Ascending aorta (tissue), 2 donors: ENCODE measurements at regions not wholly inside any gene's neighbourhood (a gene's known extent, or its start where the extent isn't known, plus 50 kb on each side); places are given as distances from the start of the nearest gene placed in this dataset.

Experiments used
- DNase-seq, 2 donors: peaks; one replicate each; pipeline ENCODE4 v3.0.0-alpha.2; 2019; ENCODE audit warnings: low spot score in 2 of 2
- H3K27ac ChIP-seq, 2 donors: fragments of 200-600 bp; sonication (generic); one replicate each; pipeline ENCODE4 v1.5.1; 2016 to 2017; ENCODE audit warnings: mild to moderate bottlenecking in 1 of 2
- H3K27me3 ChIP-seq: fragments of 200-600 bp; sonication (generic); one replicate; pipeline ENCODE4 v1.5.1; 2017
- H3K36me3 ChIP-seq, 2 donors: fragments of 200-600 bp; sonication (generic); one replicate each; pipeline ENCODE4 v1.5.1; 2016
- H3K4me1 ChIP-seq, 2 donors: fragments of 200-600 bp; sonication (generic); one replicate each; pipeline ENCODE4 v1.5.1; 2016 to 2017; ENCODE audit warnings: mild to moderate bottlenecking in 1 of 2
- H3K4me3 ChIP-seq, 2 donors: fragments of 200-600 bp; sonication (generic); one replicate each; pipeline ENCODE4 v1.5.1; 2016 to 2017; ENCODE audit warnings: mild to moderate bottlenecking in 1 of 2
- H3K9me3 ChIP-seq, 2 donors: fragments of 200-600 bp; sonication (generic); one replicate each; pipeline ENCODE4 v1.5.1; 2016
- intact Hi-C: fragments of 100-400 bp; cut with DNase I; formaldehyde crosslinking; loops from one replicate; pipeline ENCODE4 v1.15.1; 2023
- TF ChIP-seq, protein P1 (sequence below), 3 experiments: fragments of 200-600 bp in 2 of 3; fragments of 450-650 bp in 1 of 3; sonication (generic) in 2 of 3; IDR thresholded peaks; one replicate each; pipeline ENCODE4 v1.5.1; 2016 to 2019; ENCODE audit warnings: antibody characterized with exemption in 3 of 3, mild to moderate bottlenecking in 1 of 3, moderate library complexity in 1 of 3

DNA sequence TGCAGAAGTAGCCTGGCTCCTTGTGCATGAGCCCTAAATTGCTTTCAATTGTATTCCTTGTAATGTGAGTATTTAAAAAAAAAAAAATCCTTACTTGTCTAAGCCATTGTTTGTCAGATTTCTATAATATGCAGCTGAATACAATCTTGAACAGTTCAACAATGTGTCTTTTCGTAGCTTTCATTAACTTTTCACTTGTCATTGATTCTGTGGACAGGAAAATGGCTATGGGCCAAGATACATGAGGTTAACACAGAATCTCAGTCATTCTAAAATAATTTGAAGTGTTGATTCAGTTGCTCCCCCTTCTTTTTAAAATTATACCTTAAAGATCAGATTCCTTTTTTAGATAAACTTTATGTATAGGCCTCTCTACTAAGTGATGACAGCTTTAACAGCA, 395.8 kb upstream of the KLF12 start:
- no peak for DNase-seq
- intact Hi-C loops: no loop called here
- TF ChIP-seq, protein P1, sequence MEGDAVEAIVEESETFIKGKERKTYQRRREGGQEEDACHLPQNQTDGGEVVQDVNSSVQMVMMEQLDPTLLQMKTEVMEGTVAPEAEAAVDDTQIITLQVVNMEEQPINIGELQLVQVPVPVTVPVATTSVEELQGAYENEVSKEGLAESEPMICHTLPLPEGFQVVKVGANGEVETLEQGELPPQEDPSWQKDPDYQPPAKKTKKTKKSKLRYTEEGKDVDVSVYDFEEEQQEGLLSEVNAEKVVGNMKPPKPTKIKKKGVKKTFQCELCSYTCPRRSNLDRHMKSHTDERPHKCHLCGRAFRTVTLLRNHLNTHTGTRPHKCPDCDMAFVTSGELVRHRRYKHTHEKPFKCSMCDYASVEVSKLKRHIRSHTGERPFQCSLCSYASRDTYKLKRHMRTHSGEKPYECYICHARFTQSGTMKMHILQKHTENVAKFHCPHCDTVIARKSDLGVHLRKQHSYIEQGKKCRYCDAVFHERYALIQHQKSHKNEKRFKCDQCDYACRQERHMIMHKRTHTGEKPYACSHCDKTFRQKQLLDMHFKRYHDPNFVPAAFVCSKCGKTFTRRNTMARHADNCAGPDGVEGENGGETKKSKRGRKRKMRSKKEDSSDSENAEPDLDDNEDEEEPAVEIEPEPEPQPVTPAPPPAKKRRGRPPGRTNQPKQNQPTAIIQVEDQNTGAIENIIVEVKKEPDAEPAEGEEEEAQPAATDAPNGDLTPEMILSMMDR (IDR thresholded peaks at IDR 0.05): no peak
- Histone ChIP-seq H3K4me1 (no peaks in the 10 kb centered on the region), H3K9me3 (no peaks in the 10 kb centered on the region), H3K27ac (no peak overlapping the region), H3K27me3 (no peaks in the 10 kb centered on the region), H3K36me3 (no peaks in the 10 kb centered on the region), H3K4me3 (no peak overlapping the region)

DNA sequence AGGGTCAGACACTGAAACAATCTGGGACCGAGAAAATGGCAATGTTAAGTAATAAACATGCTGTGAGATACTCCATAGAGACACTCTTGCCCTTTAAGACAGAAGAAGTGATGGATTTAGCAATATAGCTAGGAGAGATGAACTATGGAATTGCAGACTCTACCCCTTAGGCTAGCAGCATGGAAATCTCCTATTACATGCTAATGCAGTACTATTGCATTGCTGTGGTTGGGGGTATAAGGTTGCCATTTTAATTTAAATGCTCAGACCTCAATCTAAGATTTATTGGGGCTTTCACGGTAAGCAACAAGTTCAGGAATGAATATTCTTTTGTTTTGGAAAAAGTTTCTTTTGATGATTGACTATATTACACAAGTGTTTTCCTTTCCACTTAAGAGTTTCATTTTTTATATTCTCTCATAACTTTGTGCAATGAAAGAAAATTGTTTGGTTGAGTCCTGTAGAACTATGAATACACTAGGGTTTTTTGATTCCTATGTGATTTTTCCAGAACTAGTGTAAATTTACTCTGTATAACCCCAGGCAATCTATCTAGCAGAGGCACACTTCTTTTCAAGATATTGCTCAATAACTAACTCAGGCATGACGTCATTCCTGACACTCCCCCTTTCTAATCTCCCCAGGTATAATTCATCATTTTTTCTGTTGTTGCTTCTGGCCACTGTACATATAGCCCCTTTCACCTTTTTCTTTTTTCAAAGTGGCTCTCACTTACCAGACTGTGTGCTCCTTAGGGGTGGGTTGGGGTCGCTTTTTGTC, 394.7 kb upstream of the KLF12 start:
- TF ChIP-seq, protein P1 (IDR thresholded peaks at IDR 0.05): no peak

DNA sequence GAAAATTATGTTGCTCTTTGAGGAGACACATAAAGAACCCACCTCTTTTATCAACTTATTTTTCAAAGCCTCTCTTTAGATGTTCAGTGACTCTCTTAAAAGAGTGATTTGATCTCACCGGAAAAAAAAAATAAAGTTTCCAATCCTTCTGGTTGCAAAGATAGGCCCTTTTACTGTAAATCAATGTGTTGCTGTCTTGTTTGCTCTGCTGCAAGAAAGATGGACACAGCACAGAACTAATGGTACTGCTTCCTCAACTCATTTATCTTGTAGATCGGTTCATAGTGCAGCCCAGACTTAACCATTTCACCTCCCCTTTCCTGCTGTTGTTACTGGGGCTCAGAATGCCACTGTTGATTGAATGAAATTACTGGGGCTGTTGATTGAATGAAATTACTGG, 388.9 kb upstream of the KLF12 start:
- no peaks in the 10 kb centered on the region for H3K4me1 ChIP-seq
- TF ChIP-seq, protein P1 (IDR thresholded peaks at IDR 0.05): no peak
- no peaks in the 10 kb centered on the region for H3K36me3 ChIP-seq
- H3K4me3 ChIP-seq: no peak overlapping the region
- no peaks in the 10 kb centered on the region for H3K27me3 ChIP-seq
- intact Hi-C loops: no loop called here
- no peak for DNase-seq
- H3K27ac ChIP-seq: no peak overlapping the region
- no peaks in the 10 kb centered on the region for H3K9me3 ChIP-seq

More for the DNA sequence above, 394.7 kb upstream of the KLF12 start:
- H3K36me3 ChIP-seq: no peaks in the 10 kb centered on the region
- no peaks in the 10 kb centered on the region for H3K9me3 ChIP-seq
- H3K27ac ChIP-seq: no peak overlapping the region
- intact Hi-C loops: no loop called here
- no peaks in the 10 kb centered on the region for H3K27me3 ChIP-seq
- H3K4me3 ChIP-seq: no peak overlapping the region
- DNase-seq: no peak
- H3K4me1 ChIP-seq: no peaks in the 10 kb centered on the region

DNA sequence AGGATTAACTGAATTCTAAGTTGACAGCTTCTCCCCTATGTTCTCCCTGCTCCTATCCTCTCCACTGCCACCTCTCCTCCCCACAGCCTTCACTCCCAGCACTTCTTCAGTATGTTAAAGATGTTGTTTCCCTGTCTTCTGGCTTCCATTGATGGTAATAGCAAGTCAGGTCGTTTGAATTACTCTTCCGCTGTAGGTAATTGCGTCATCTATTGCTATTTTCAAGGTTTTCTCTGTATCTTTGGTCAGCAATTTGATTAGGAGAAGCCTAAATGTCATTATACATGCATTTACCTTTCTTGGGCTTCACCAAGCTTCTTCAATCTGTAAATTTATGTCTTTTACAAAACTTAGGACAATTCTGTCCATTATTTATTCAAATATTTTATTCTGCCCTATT, 377.3 kb upstream of the KLF12 start:
- H3K4me1 ChIP-seq: no peaks in the 10 kb centered on the region
- H3K9me3 ChIP-seq: no peaks in the 10 kb centered on the region
- no peaks in the 10 kb centered on the region for H3K36me3 ChIP-seq
- DNase-seq: no peak
- intact Hi-C loops: no loop called here
- H3K27me3 ChIP-seq: no peaks in the 10 kb centered on the region
- no peak overlapping the region for H3K4me3 ChIP-seq
- TF ChIP-seq, protein P1 (IDR thresholded peaks at IDR 0.05): no peak
- H3K27ac ChIP-seq: no peak overlapping the region

DNA sequence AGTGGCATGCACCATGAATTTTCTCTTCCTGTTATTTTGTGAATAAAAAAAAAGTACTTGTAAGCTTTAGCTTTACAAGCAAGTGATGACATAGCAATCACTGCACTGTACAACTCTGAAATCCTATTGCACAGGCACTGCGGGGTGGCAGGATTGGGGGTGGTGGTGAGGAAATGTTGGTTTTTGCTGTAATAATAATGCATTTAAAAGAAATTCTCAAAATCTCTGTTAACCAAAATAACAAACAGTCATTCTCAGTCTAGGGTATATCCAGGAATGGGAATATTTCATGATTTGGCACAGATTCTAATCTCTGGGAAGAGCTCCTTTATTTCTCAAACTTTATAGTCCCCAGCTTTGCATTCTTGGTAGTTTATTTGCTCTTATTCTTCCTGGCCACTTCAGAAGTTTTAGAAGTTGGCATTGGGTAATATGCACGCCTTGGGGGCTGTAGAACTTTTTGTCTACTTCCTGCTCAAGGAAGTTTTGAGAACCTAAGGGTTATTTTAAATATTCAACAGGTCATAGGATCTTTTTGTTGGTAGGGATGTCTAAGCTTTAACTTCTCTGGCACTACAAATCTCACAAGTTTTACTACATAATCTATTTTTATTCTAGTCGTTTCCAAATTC, 353.0 kb upstream of the KLF12 start:
- TF ChIP-seq, protein P1 (IDR thresholded peaks at IDR 0.05): no peak
- intact Hi-C loops: no loop called here
- Histone ChIP-seq H3K27ac (no peak overlapping the region), H3K4me1 (no peaks in the 10 kb centered on the region), H3K4me3 (no peak overlapping the region), H3K9me3 (no peaks in the 10 kb centered on the region), H3K27me3 (no peaks in the 10 kb centered on the region), H3K36me3 (no peaks in the 10 kb centered on the region)
- DNase-seq: no peak
